Neural cell (in vitro differentiated cells): ENCODE measurements at regions not wholly inside any gene's neighbourhood (a gene's known extent, or its start where the extent isn't known, plus 50 kb on each side); places are given as distances from the start of the nearest gene placed in this dataset.

Source experiments
- CTCF ChIP-seq: fragments of 450-650 bp; IDR thresholded peaks from 2 replicates; pipeline ENCODE4 v1.5.1; 2014; ENCODE audit warnings: antibody characterized with exemption, mild to moderate bottlenecking, moderate library complexity; ENCODE audit not compliant: poor library complexity, severe bottlenecking
- EP300 ChIP-seq: fragments of 450-650 bp; conservative IDR thresholded peaks from 2 replicates; pipeline ENCODE4 v1.6.1; 2014; ENCODE audit warnings: antibody characterized with exemption, mild to moderate bottlenecking, moderate library complexity; ENCODE audit not compliant: poor library complexity, severe bottlenecking
- EZH2 ChIP-seq: fragments of 200-600, 300-800 bp; shearing (Covaris generic), sonication (generic); IDR thresholded peaks from 2 replicates; pipeline ENCODE4 v1.6.1; 2014; ENCODE audit warnings: antibody characterized with exemption, low read length, borderline replicate concordance, mild to moderate bottlenecking; ENCODE audit not compliant: insufficient read depth, poor library complexity, severe bottlenecking
- POLR2AphosphoS5 ChIP-seq: IDR thresholded peaks from 2 replicates; pipeline ENCODE4 v1.6.1; 2012
- REST ChIP-seq: IDR thresholded peaks from 2 replicates; pipeline ENCODE4 v1.6.1; 2012; ENCODE audit warnings: borderline replicate concordance
- SMC3 ChIP-seq: fragments of 450-650 bp; conservative IDR thresholded peaks from 2 replicates; pipeline ENCODE4 v1.6.1; 2014; ENCODE audit warnings: antibody characterized with exemption, mild to moderate bottlenecking, moderate library complexity; ENCODE audit not compliant: poor library complexity

DNA sequence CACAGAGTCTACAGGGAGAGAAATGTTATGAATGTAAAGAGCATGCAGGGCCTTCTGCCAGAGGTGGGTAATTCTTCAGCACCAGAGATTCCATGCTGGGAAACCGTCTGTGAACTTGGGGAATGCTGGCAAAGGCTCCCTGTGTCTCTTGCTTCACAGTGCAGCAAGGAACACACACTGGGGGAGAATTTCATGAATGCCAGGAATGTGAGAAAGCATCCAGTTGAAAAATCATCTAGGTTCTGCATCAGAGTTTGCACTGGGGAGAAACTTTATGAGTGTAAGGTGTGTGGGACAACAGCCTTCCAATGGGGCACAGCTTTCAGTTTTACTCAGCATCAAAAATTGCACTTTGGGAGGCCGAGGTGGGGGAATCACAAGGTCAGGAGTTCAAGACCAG is 224.3 kb upstream of the IGFBP3 start:
- TF ChIP-seq CTCF, result no peak
- no peak for TF ChIP-seq SMC3
- no peak for TF ChIP-seq POLR2AphosphoS5
- TF ChIP-seq EZH2, result no peak
- TF ChIP-seq EP300, result no peak
- no peak for TF ChIP-seq REST
